ENCODE measurements at regions not wholly inside any gene's neighbourhood (a gene's known extent, or its start where the extent isn't known, plus 50 kb on each side); places are given as distances from the start of the nearest gene placed in this dataset.
"Not testable (repeated sequence)": the region's sequence is repeated elsewhere in the genome, so short reads cannot be mapped to it uniquely, and the experiment has no call there.

DNA sequence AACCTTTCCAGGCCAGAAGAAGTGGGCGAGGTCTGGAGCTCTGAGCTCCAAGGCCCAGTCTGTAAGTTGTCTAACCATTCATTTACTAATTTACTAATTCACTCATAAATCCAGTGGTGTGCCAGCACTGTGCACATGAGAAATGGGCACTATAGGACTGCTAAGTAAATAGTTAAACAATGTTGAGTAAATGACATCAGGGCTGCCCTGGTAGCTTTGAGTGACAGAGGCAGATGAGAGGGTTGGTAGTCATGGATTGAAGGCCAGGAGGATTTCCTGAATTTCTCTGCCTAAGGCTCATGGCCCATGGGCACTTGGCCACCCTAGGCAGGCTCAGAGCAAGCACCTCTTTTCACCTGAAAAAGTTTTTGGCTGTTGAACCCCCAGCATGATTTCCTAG is 216.9 kb upstream of the RXFP2 start:
- DNase-seq, result no peak

DNA sequence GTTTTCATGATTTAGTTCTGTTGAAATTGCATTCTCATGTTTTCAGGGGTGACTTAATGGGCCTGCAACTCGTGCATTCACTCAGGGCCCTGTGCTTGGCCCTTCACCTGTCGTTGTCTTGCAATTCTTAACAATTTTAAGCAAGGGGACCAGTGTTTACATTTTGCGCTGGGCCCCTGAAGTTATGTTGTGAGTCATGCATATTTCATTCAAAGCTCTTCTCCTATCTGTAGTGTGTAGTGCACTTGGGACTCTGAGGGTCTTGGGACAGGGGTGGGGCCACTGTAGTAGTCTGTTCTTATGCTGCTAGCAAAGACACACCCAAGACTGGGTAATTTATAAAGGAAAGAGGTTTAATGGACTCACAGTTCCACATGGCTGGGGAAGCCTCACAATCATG is 211.2 kb upstream of the RXFP2 start:
- no peak for DNase-seq

DNA sequence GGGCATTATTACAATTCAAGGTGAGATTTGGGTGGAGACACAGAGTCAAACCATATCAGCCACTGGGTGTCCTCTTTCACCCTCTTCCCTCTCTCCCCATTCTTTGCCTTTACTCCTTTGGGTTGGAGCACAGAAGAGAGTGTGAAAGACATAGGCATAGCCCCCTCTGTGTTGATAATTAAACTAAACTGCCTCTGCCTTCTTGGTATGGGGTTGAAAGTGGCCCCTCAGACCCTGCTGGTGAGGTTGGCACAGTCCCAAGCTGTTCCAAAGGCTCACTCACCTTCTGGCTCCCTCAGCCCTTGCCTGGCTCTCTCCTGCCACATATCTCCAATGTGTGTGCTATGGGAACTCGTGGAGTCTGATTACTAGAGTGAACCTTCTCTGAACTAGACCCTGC is 210.6 kb upstream of the RXFP2 start:
- no peak for DNase-seq

DNA sequence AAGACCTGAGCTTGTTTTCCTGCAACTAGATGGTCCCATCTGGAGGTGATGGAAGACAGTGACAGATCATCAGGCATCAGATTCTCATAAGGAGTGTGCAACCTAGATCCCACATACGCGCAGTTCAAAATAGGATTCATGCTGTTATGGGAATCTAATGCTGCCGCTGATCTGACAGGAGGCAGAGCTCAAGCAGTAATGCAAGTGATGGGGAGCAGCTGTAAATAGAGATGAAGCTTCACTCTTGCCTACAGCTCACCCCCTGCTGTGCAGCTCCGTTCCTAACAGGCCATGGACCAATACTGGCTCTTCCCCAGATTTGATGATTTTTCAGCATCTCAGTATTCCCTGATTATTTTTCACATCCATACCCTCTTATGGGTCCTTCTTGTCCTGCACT is 208.4 kb upstream of the RXFP2 start:
- DNase-seq, result peak; percentile 59

DNA sequence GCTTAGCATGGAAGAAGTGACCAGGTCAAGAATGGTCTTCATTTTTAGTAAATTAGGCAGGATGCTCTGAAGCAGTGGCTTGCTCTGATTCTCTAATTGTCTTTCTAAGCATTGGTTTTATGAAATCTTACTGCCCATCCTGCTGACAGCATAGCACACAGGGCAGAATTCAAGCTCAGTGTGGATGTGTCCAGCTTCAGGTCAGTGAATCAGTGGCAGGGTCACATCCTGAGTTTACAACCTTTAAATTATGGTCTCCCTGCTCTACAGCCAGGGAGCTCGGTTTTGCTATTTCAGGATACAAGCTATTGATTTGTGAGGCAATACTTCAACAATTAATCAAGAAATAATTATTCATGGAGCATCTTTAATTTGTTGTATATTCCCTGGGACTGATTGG is 202.3 kb upstream of the RXFP2 start:
- no peak for DNase-seq

DNA sequence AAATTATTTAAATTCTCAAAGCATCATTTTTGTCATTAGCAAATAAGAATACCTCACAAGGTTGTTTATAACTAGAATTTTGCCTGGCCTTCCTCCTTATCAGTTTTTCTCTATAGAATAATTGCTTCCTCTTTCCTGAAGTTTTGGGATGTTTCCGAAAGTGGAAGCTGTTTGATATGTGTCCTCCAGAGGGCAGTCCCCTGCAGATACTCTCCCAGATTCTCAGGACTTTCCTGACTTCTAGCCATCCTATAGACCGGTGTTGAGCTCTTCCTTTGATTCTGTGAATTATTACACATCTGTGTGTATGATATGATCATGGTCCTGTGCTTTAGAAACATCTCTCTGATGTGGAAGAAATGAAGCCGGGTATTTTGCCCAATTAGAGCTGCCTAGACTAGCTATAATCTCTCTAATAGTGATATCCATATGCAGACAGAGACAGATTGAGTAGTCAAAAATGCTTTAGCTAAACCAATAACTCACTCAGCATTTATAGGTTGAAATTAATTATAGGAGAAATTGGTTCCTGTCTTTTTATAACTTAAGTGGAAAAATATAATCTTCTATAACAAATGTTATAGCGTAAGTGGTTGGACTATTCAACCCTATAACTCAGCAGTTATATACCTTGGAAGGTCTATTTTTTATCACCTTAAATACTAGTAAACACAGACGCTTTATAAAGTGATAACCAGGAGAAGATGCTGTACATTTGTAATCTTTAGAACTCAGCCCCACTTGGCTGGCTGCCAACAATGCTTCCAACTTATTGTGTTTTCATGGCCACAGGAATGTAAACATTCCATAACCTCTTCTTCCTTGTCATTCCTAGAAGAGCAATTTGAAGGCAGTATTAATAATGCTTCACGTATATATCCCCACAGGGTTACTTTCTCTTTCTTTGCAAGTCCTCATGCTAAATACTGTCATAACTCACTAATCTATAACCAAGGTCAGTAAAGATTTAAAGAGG is 201.0 kb upstream of the RXFP2 start:
- DNase-seq, result no peak

DNA sequence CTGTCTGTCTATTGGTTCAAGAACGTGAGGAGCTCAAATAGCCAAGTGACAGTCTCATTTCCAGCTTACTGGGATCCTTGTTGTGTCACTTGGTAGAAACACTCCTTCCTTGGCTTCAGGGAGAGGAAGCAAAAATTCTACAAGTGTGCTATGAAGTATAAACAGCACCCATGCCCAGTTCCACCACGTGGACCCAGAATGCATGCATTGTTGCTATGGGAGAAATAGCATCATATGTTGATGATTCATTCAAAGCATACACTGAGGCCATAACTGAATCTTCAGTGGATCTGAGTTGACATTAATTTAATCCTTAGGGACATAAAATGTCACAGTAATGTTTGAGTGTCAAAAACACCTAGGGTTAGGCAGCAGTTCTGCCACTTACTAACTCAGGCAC is 199.0 kb upstream of the RXFP2 start:
- no peak for DNase-seq

DNA sequence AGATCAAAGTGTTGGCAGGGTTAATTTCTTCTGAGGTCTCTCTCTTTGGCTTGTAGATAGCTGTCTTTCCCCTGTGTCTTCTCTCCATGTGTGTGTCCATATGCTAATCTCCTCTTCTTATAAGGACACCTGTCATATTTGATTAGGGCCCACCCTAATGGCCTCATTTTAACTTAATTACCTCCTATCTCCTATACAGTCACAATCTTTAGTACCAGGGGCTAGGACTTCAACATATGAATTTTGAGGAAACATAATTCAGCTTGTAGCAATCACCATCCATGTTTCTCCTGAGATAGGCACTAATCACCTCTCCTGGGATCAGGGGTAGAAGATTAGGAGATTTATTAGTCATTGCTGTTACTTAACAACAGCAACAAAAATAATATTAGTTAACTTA is 196.1 kb upstream of the RXFP2 start:
- DNase-seq, result no peak

DNA sequence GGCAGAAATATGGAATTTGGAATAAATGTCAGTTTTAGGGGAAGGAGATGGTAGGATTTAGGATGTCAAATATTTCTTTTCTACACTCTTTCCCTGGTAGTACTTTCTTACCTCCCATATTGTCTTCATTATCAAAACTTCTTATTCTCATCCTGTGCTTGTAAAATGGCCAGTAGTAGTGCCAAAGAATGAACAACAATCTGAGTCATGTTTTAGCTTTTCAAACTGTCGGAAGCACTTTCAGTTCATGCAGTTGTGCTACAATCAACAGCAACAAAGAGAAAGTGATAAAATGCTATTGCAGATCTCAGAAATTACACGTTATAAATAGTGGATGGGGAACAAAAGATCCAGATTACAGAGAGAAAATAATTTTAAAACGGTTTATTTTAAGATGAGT is 193.7 kb upstream of the RXFP2 start:
- DNase-seq, result no peak

DNA sequence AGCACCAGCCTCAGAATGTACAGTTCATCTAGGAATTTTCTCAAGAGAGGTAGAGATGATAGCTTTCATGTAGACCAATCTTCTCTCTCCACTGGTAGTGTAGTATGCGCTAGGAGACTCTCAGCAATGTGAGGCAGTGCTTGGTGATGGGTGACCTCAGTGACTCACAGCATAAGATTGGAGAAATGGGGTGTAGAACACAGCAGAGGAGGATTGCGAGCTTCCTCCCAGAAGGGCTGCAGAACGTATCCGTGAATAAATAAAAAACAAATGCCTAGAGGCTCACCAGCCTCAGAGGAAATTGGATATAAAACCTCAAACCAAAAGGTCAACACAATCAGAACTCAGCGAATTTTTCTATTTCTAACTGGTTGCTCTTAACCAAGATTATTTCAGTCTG is 182.9 kb upstream of the RXFP2 start:
- no peak for DNase-seq

DNA sequence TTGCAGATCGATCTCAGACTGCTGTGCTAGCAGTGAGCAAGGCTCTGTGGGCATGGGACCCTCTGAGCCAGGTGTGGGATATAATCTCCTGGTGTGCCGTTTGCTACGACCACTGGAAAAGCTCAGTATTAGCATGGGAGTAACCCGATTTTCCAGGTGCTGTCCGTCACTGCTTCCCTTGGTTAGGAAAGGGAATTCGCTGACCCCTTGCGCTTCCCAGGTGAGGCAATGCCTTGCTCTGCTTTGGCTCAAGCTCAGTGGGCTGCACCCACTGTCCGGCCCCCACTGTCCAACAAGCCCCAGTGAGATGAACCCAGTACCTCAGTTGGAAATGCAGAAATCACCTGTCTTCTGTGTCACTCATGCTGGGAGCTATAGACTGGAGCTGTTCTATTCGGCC is 155.1 kb upstream of the RXFP2 start:
- not testable (repeated sequence) for DNase-seq

DNA sequence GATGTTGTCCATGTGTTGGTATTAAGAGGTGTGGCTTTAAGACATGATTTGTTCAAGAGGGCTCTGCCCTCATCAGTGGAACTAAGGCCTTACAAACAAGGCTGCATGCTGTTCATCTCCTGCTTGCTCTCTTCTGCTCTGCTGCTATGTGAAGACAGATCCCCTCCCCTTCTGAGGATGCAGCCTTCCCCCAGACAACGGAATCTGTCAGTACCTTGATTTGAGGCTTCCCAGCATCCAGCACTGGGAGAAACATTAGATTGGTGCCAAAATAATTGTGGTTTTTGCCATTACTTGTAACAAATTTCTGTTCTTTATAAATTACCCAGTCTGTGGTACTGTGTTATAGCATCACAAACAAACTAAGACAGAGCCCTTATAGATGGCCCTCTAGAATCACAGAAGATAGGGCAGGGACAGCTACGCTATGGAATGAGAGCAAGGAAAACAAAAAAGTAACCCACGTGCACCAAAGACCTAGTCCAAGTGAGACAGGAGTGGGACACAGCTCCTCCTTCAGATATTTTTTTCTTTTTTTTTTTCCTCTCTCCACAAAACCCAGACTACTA is 151.5 kb upstream of the RXFP2 start:
- DNase-seq, result no peak

DNA sequence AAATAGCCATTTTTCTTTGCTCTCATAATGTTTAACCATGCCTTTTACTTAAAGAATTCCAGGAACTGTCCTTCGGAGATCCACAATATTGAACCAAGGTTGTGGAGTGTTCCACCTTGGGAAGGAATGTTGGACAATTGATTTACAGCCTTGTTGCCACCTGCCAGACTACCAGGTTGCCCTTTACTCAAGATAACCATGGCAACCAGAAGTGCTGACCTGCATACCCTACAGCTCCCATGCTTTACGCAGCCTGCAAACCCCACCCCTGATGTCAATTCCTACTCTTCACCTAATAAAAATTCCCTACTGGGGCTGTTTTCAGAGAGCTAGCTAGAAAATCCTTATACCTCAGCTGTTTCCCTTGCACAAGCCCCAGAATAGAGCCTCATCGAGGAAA is 151.0 kb upstream of the RXFP2 start:
- DNase-seq, result no peak

DNA sequence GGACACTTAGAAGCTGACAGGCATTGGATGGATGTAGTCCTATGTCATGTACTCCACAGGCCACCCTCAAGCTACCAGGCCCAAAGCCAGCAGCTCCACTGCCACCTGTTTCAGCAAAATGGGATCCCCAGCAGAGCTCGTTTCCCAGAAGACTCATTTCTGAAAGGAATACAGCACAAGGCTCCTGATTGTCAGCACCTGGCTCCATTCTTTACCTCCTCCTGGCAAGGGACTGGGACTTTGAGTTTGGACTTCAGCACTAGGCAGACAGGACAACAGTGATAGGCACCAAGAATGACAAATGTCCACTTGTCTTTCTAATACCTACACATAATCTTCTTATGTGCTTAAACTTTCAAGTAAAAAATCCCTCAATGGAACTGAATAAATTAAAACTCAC is 150.4 kb upstream of the RXFP2 start:
- DNase-seq, result peak; percentile 42

DNA sequence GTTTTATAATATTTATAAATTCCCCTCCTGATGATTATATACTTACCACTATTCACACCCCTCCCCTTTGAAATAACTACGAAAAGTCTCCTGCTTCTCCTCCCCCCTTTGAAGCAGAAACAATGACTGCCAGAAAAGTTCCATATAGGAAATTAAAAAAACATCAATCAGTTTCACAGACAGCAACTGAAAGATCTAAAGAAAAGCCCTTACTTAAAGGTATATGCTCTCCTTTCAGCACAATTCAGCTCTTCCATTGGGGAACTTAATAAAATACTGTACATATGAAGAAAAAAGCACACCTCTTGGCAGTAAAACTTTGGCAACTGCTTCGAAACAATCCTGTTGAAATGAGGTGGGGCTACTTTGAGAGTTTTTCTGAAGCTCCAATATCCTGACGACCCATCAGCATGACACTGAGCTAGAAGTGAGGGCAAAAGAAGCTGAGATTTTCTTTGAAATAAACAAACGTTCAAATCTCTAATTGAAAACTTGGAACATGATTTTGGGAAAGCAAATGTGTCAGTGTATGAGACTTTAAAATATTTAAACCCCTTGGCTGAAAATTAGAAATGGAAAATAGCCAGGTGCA is 147.6 kb upstream of the RXFP2 start:
- no peak for DNase-seq

DNA sequence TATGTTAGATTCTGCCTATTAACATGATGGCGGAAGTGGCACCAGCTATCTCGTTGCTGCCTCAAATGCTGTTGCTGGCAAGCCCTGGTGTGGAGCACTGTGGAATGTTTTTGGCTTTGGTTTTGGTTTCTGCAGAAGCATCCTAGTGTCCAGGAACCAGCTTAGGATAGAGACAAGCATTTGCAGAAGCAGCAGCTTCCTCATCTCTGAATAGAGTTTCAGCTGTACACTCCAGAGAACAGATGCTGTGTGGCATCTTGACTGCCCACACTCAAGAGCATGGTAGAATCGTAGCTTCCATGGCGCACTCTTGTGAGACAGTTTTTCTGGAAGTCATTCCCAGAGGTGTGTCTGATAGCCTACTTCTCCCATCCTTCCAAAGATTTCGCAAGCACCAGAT is 145.3 kb upstream of the RXFP2 start:
- no peak for DNase-seq

DNA sequence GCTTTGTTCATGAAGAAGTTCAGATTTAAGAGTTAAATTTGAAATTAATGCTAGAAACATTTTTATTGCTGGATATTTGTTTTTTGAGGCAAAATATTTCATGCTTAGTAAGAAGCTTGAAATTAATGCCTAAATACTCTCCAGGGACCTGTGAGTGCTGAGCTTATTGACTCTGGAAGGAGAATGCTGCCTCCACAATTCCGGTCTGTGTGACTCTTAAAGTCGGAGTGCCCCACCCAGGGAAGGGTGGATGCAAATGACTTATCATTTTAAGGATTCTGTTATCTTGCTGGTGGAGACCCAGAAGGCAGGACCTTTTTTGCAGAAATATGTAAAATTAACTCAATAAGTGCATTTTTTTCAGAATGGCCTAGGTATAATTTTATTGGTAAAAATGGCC is 143.8 kb upstream of the RXFP2 start:
- no peak for DNase-seq

DNA sequence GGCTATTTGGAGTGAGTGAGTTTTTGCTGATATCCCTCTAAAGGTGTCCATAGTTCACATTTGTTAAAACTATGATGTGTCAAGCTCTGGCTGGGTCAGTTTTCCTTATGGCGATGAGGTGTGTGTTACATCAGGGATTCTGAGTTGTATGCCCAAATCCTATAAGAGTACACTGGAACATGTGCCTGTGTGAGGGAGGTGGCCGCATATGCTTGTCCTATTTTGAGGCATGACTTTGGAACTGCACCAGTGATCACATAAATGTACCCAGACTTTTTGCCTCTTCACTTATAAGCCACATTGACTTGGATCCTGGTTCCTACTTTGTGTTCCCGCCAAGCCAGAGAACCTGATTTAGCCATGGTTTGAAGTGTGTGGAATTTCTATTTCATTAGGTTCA is 140.3 kb upstream of the RXFP2 start:
- DNase-seq, result no peak

DNA sequence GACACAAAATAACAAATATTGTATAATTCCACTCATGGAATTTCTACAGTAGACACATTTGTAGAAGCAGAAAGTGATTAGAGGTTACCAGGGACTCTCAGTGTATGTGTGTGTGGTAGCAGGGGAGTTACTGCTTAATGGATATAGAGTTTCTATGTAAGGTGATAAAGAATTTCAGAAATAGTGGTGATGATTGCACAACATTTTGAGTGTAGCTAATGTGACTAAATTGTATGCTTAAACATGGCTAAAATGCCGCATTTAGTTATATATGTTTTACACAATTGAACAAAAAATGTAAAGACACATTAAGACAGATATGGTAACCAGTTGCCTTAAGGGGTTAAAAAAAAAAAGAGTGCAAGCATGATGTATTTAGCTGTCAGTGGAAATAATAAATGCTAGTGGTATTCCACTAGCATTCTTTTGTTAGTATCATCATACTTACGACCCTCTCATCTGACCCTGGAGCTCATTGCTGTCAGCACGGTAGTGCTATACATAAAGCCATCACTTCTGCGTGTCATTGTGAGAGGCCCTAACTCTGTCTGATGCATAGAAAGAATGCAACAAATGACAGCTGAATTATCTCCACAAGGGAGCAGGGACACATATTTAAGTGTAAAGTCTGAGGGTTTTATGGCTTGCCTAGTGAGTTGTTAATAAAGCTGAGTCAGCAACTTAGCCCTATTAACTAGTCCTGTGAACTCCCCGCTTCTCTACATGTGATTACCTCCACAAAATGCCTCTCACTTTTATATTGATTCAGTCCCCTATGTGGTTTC is 134.1 kb upstream of the RXFP2 start:
- no peak for DNase-seq

DNA sequence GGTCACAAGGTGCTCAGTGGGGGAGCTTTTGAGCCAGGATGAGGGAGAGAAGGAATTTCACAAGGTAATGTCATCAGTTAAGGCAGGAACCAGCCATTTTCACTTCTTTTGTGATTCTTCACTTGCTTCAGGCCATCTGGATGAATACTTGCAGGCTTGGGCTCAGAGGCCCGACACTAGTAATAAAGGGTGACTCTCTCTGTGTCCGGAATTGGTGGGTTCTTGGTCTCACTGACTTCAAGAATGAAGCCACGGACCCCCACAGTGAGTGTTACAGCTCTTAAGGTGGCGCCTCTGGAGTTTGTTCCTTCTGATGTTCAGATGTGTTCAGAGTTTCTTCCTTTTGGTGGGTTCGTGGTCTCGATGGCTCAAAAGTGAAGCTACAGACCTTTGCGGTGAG is 131.8 kb upstream of the RXFP2 start:
- DNase-seq, result not testable (repeated sequence)

DNA sequence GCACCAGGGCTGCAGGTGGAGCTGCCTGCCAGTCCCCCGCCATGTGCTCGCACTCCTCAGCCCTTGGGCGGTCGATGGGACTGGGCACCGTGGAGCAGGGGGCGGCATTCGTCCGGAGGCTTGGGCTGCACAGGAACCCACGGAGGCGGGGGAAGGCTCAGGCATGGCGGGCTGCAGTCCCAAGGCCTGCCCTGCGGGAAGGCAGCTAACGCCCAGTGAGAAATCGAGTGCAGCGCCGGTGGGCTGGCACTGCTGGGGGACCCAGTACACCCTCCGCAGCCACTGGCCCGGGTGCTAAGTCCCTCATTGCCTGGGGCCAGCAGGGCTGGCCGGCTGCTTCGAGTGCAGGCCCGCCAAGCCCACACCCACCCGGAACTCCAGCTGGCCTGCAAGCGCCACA is 130.5 kb upstream of the RXFP2 start:
- DNase-seq, result not testable (repeated sequence)

DNA sequence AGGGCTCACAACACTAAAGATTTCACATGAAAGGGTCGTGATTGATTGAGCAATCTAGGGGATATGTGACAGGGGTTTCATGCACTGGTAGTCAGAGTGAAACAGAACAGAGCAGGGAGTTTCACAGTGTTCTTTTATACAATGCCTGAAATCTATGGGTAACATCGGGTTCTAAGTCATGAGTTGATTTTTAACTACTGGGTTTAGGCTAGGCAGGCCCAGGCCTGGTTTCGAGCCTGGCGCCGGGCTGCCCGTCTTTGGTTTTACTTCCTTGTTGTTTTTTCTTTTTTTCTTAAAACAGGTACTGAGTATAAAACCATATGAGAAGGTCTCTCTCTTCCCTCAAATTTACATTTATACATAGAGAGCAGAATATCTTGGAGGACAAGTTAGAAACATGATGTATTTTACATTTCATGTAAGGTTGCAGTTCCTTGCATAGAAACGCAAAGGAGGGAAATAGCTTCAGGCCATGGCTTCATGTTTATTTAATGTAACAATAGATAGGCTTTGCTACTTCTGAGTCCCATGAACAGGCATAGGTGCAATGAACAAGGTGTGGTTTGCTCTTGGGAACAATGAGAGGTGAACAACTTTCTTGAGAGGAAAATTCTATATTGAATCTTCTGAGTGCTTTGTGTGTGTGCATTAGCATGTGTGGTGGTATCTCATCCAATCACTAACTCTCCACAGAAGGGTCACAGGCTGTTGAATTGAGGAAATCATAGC is 128.9 kb upstream of the RXFP2 start:
- DNase-seq, result no peak

DNA sequence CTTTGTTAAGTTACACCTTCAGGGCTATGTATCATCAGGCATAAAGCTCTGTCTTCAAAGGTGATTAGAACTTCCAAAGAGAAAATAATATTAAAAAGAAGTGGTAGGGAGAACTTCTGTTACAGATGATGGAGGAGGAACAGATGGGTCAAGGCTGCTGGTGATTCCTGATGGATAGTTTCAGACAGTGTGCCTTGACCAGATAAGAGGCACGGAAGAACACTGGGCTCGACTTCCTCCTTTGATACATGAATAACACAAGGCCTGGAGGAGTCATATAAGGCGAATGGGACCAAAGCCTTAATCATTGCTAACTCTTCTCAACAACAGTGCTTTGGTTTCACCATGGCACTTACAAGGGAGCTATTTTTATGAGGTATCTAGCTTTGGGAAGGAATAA is 128.1 kb upstream of the RXFP2 start:
- no peak for DNase-seq
